Renal cortical epithelial cell (primary cell): ENCODE measurements at regions not wholly inside any gene's neighbourhood (a gene's known extent, or its start where the extent isn't known, plus 50 kb on each side); places are given as distances from the start of the nearest gene placed in this dataset.

Source experiments
- DNase-seq: peaks from one replicate; pipeline ENCODE4 v3.0.0-alpha.2; 2011; ENCODE audit warnings: low read depth

- DNase-seq, result no peak
Observed at GRCh38 chr14:94682736-94683135, 70.5 kb downstream of the SERPINA3 start.

GRCh38 chr14:94682061-94682516 lies 69.9 kb downstream of the SERPINA3 start:
- DNase-seq, result no peak

- peak; percentile 53 for DNase-seq
Observed at GRCh38 chr14:94681300-94682060, 69.3 kb downstream of the SERPINA3 start.

GRCh38 chr14:94680862-94681288 lies 68.7 kb downstream of the SERPINA3 start:
- DNase-seq, result no peak

GRCh38 chr14:94679937-94680861 lies 68.0 kb downstream of the SERPINA3 start:
- DNase-seq, result no peak

- no peak for DNase-seq
Observed at GRCh38 chr14:94679106-94679810, 67.1 kb downstream of the SERPINA3 start.

GRCh38 chr14:94677747-94678146 lies 65.6 kb downstream of the SERPINA3 start:
- no peak for DNase-seq

- DNase-seq, result no peak
Observed at GRCh38 chr14:94677213-94677612, 65.0 kb downstream of the SERPINA3 start.

- no peak for DNase-seq
Observed at GRCh38 chr14:94676495-94677185, 64.4 kb downstream of the SERPINA3 start.

- no peak for DNase-seq
Observed at GRCh38 chr14:94675036-94675435, 62.8 kb downstream of the SERPINA3 start.

GRCh38 chr14:94673781-94674231 lies 61.6 kb downstream of the SERPINA3 start:
- DNase-seq, result no peak
